Smooth muscle cell (in vitro differentiated cells): ENCODE measurements at regions not wholly inside any gene's neighbourhood (a gene's known extent, or its start where the extent isn't known, plus 50 kb on each side); places are given as distances from the start of the nearest gene placed in this dataset.

Experiments used
- DNase-seq: peaks from one replicate; lab custom pipeline; 2025; ENCODE audit not compliant: unreplicated experiment; lab: John Stamatoyannopoulos, UW
- H2AFZ ChIP-seq: fragments of 200-600 bp; sonication (generic); 2 replicates; pipeline ENCODE4 v1.6.0; 2016; ENCODE audit warnings: antibody characterized with exemption, low read depth, mild to moderate bottlenecking
- H3F3A ChIP-seq: fragments of 200-600 bp; sonication (generic); 2 replicates; pipeline ENCODE4 v1.6.0; 2017; ENCODE audit warnings: antibody characterized with exemption, low read depth
- H3K27ac ChIP-seq: fragments of 200-600 bp; sonication (generic); 2 replicates; pipeline ENCODE4 v1.5.1; 2016; ENCODE audit warnings: low read depth, mild to moderate bottlenecking
- H3K27me3 ChIP-seq: fragments of 200-600 bp; sonication (generic); 2 replicates; pipeline ENCODE4 v1.6.1; 2016; ENCODE audit warnings: low read depth, mild to moderate bottlenecking
- H3K36me3 ChIP-seq: fragments of 200-600 bp; sonication (generic); 2 replicates; pipeline ENCODE4 v1.5.1; 2016; ENCODE audit warnings: low read depth
- H3K4me1 ChIP-seq: fragments of 200-600 bp; sonication (generic); 2 replicates; pipeline ENCODE4 v1.5.1; 2016; ENCODE audit warnings: low read depth
- H3K4me2 ChIP-seq: fragments of 200-600 bp; sonication (generic); 2 replicates; pipeline ENCODE4 v1.6.0; 2016; ENCODE audit warnings: mild to moderate bottlenecking
- H3K4me3 ChIP-seq: fragments of 200-600 bp; sonication (generic); 2 replicates; pipeline ENCODE4 v1.5.1; 2016; ENCODE audit warnings: mild to moderate bottlenecking
- H3K79me2 ChIP-seq: fragments of 200-600 bp; sonication (generic); 2 replicates; pipeline ENCODE4 v1.6.0; 2016; ENCODE audit warnings: low read depth, mild to moderate bottlenecking
- H3K9ac ChIP-seq: fragments of 200-600 bp; sonication (generic); 2 replicates; pipeline ENCODE4 v1.6.0; 2016; ENCODE audit warnings: low read depth
- H3K9me3 ChIP-seq: fragments of 200-600 bp; sonication (generic); replicated peaks from 2 replicates; pipeline ENCODE4 v1.5.1; 2016; ENCODE audit warnings: low read depth
- H4K20me1 ChIP-seq: fragments of 200-600 bp; sonication (generic); 2 replicates; pipeline ENCODE4 v1.6.0; 2016; ENCODE audit warnings: low read depth
- WGBS: methylation state at CpG from one replicate; pipeline ENCODE4 v1.1.7; 2016; ENCODE audit warnings: low lambda C conversion rate; 5-methylcytosine and 5-hydroxymethylcytosine counted together
- TF ChIP-seq, protein P1 (sequence below): fragments of 200-600 bp; sonication (generic); IDR thresholded peaks from 2 replicates; pipeline ENCODE4 v1.5.1; 2017; ENCODE audit warnings: borderline replicate concordance, mild to moderate bottlenecking, antibody characterized with exemption; ENCODE audit not compliant: insufficient read depth, poor library complexity, severe bottlenecking

- H3K9me3 ChIP-seq = no peaks in the 10 kb centered on the region
Measured at GRCh38 chr3:160065786-160066185, 77.2 kb downstream of the IL12A start.

DNA sequence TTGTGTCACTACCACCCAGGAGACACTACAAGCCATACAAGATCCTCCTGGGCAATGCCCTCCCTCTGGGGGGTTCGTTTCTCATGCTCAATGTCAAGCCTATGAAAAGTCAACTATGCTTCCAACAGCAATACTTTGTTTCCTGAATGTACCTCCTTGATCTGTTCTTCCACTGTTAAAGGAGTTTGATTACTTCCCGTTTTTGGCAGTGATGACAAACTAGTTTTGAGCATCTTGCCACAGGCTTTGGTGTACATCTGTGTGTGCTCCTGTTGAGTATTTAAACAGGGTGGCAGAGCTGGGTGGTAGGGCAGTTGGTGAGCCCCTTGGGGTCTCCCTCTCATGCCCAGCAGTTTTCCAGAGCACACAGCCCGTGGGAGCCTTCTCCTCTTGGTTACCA lies 81.4 kb downstream of the IL12A start:
- no peaks in the 10 kb centered on the region for H3K4me1 ChIP-seq
- H2AFZ ChIP-seq = no peak overlapping the region
- H4K20me1 ChIP-seq = no peaks in the 10 kb centered on the region
- no peaks in the 10 kb centered on the region for H3K27me3 ChIP-seq
- H3K27ac ChIP-seq = no peak overlapping the region
- no peak overlapping the region for H3K4me3 ChIP-seq
- H3F3A ChIP-seq = no peaks in the 10 kb centered on the region
- H3K36me3 ChIP-seq = no peaks in the 10 kb centered on the region
- no peak overlapping the region for H3K4me2 ChIP-seq
- TF ChIP-seq, protein P1, sequence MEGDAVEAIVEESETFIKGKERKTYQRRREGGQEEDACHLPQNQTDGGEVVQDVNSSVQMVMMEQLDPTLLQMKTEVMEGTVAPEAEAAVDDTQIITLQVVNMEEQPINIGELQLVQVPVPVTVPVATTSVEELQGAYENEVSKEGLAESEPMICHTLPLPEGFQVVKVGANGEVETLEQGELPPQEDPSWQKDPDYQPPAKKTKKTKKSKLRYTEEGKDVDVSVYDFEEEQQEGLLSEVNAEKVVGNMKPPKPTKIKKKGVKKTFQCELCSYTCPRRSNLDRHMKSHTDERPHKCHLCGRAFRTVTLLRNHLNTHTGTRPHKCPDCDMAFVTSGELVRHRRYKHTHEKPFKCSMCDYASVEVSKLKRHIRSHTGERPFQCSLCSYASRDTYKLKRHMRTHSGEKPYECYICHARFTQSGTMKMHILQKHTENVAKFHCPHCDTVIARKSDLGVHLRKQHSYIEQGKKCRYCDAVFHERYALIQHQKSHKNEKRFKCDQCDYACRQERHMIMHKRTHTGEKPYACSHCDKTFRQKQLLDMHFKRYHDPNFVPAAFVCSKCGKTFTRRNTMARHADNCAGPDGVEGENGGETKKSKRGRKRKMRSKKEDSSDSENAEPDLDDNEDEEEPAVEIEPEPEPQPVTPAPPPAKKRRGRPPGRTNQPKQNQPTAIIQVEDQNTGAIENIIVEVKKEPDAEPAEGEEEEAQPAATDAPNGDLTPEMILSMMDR = no peak
- no peaks in the 10 kb centered on the region for H3K79me2 ChIP-seq
- no peaks in the 10 kb centered on the region for H3K9me3 ChIP-seq
- H3K9ac ChIP-seq = no peak overlapping the region
- WGBS = 87% methylated on average over 3 of the region's 3 CpGs
- no peak for DNase-seq

More at GRCh38 chr3:160065786-160066185, 77.2 kb downstream of the IL12A start:
- H3K4me2 ChIP-seq = no peak overlapping the region
- H3K4me1 ChIP-seq = no peaks in the 10 kb centered on the region
- no peaks in the 10 kb centered on the region for H4K20me1 ChIP-seq
- DNase-seq = no peak
- TF ChIP-seq, protein P1 = no peak
- H3K27ac ChIP-seq = no peak overlapping the region
- no peak overlapping the region for H3K4me3 ChIP-seq
- 83% methylated on average over 4 of the region's 4 CpGs for WGBS
- no peak overlapping the region for H3K9ac ChIP-seq
- H3K36me3 ChIP-seq = no peaks in the 10 kb centered on the region
- no peaks in the 10 kb centered on the region for H3K27me3 ChIP-seq
- no peaks in the 10 kb centered on the region for H3F3A ChIP-seq
- no peak overlapping the region for H2AFZ ChIP-seq
- no peaks in the 10 kb centered on the region for H3K79me2 ChIP-seq

GRCh38 chr3:160076519-160076918 lies 87.9 kb downstream of the IL12A start:
- Histone ChIP-seq H4K20me1 (no peaks in the 10 kb centered on the region), H3K27me3 (no peaks in the 10 kb centered on the region), H3K79me2 (no peaks in the 10 kb centered on the region), H3K4me1 (no peaks in the 10 kb centered on the region), H3K9ac (no peak overlapping the region), H3K36me3 (no peaks in the 10 kb centered on the region), H3K4me3 (no peak overlapping the region), H2AFZ (no peak overlapping the region), H3K9me3 (no peaks in the 10 kb centered on the region), H3K4me2 (no peak overlapping the region), H3F3A (no peaks in the 10 kb centered on the region), H3K27ac (no peak overlapping the region)
- WGBS = 97% methylated on average over 3 of the region's 3 CpGs
- TF ChIP-seq, protein P1 = no peak
- DNase-seq = no peak

- DNase-seq = no peak
- no peak overlapping the region for H3K4me3 ChIP-seq
- H3K36me3 ChIP-seq = no peaks in the 10 kb centered on the region
- H3K9me3 ChIP-seq = no peaks in the 10 kb centered on the region
- H3K4me1 ChIP-seq = no peaks in the 10 kb centered on the region
- H2AFZ ChIP-seq = no peak overlapping the region
- no peaks in the 10 kb centered on the region for H3K79me2 ChIP-seq
- no peak overlapping the region for H3K9ac ChIP-seq
- no peaks in the 10 kb centered on the region for H3K27me3 ChIP-seq
- WGBS = 90% methylated on average over 3 of the region's 3 CpGs
- H3F3A ChIP-seq = no peaks in the 10 kb centered on the region
- no peaks in the 10 kb centered on the region for H4K20me1 ChIP-seq
- H3K4me2 ChIP-seq = no peak overlapping the region
- no peak overlapping the region for H3K27ac ChIP-seq
- TF ChIP-seq, protein P1 = no peak
Measured at GRCh38 chr3:160078533-160078932, 89.9 kb downstream of the IL12A start.
